ENCODE measurements at regions not wholly inside any gene's neighbourhood (a gene's known extent, or its start where the extent isn't known, plus 50 kb on each side); places are given as distances from the start of the nearest gene placed in this dataset.

DNA sequence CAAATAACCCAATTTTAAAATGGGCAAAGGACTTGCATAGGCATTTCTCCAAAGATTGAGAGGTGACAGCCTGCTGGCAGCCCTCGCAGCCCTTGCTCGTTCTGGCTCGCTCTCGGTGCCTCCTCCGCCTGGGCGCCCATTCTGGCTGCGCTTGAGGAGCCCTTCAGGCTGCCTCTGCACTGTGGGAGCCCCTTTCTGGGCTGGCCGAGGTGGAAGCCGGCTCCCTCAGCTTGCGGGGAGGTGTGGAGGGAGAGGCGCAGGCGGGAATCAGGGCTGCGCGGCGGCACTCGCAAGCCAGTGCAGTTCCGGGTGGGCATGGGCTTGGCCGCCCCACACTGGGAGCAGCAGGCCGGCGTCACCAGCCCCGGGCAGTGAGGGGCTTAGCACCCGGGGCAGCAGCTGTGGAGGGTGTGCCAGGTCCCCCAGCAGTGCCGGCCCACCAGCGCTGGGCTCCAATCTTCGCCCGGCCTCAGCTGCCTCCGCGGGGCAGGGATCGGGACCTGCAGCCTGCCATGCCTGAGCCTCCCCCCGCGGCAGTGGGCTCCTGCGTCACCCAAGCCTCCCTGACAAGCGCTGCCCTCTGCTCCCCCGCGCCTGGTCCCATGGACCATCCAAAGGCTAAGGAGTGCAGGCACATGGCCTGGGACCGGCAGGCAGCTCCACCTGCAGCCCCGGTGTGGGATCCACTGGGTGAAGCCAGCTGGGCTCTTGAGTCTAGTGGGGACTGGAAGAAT lies 54.0 kb upstream of the GALNT17 start:
- in situ Hi-C loops (cut with MboI; ENCODE audit: low pct_unique_long_range_greater_than_20kb, low sequenced_read_pairs), result no loop called here

More for the DNA sequence above, 54.0 kb upstream of the GALNT17 start:
- DNase-seq, result no peak
